Eye (tissue), 1 donor: ENCODE measurements at regions not wholly inside any gene's neighbourhood (a gene's known extent, or its start where the extent isn't known, plus 50 kb on each side); places are given as distances from the start of the nearest gene placed in this dataset.
A peak's percentile ranks its signal among the peaks of the same experiment; 100 is the strongest.

Experiments
- DNase-seq: peaks from one replicate; pipeline ENCODE4 v3.0.0-alpha.2; 2015

DNA sequence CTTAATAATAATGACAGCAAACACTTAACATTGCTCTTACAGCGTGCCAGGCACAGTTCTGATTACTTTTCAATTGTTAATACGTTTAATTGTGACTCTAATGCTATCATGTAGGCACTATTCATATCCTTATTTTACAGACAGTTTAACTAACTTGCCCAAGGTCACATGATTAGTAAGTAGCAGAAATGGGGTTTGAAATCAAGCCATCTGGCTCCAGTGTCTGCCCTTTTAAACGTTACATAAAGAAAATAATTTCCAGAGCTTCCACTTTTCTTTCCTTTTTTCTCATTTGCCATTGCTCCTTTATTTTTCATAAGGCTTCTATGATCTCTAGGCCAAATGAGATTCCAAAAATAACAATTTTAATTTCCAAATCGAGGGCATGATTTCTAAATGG lies 50.6 kb upstream of the IKZF2 start:
- peak; percentile 28 for DNase-seq

DNA sequence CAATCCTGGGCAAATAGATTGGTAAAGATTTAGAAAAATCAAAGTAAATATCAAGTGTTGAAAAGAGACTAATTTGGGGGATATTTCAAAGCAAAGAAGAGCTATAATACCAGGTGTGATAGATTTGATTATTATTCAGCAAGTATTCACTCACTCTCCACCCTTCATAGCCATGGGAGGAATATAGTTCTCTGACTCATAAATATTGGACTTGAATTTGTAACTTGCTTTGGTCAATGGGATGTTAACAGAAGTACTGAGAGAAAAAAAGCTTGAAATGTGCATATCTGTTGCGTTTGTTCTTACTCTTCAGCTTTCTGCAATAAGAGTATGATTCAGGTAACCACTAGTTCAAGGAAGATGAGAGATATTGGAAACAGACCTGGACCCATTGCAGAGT lies 54.5 kb upstream of the IKZF2 start:
- DNase-seq = no peak

DNA sequence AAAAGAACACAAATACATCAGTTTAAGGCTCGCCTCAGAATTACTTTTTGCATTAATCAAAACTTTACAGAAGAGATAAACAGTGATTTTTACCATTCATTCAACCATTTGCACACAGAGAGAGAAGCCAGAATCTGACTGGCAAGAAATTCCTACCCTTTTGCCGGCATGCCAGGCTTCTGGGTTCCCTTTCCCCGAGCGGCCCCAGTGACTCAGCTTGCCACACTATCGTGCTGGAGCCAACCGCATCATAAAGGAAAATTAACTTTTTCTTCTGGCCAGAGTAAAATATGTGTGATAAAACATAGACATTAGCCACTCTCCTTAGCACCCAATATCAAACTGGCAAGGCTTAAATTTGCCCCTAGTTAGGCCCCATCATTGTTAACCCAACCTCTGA lies 61.8 kb upstream of the IKZF2 start:
- no peak for DNase-seq

DNA sequence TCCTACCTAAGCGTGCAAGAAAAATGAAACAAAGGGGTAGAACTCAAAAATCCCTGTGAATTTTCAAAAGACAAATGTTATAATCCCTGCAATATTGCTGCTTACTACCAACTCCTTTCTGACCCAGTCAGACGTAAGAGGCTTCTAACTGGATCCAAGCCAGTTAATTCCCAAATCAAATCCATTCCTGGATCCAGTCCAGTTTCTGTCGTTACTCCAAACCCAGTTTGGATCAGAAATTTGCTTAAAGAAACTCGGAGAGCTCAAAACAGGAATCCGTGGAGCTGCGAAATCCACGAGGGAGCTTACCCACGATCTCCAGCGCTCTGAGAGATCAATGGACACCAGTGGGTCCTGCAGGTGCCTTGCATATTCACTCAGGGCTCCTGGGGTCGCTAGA lies 62.8 kb upstream of the IKZF2 start:
- DNase-seq = no peak

DNA sequence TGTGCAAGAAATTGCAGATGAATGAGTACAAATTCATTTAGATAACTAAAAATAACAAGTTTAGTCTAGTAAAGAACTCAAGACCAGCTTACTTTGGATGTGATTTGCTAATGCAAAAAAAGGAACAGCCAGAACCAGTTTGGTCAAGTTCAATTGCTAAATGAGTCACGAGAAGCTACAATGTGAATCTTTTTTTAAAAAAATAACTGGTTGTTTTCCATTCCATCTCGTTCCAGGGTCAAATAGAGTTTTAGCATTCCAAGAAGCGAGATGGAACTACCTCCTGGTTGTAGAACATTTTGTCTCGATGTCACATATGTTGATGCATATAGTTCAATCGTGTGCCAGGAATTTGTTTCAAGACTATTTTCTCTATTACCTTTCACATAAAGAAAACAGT lies 65.0 kb upstream of the IKZF2 start:
- no peak for DNase-seq

DNA sequence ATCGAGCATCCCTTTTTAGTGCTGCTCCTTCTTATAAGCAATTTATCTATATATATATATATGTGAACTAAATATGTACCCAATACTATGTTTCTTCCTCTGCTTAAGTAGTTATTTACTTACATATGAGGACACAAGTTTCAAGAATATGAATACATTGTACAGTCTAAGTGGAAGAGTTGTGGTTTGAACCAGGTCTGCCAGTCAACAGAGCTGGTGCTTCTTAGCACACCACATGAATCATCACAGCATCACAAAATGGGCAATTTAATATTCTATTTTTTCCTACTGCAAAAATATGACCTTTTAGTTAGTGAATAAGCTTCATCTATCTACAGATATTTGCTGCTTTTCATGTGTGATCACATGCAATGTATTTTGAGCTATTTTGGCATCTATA lies 64.4 kb upstream of the SPAG16 start:
- no peak for DNase-seq

DNA sequence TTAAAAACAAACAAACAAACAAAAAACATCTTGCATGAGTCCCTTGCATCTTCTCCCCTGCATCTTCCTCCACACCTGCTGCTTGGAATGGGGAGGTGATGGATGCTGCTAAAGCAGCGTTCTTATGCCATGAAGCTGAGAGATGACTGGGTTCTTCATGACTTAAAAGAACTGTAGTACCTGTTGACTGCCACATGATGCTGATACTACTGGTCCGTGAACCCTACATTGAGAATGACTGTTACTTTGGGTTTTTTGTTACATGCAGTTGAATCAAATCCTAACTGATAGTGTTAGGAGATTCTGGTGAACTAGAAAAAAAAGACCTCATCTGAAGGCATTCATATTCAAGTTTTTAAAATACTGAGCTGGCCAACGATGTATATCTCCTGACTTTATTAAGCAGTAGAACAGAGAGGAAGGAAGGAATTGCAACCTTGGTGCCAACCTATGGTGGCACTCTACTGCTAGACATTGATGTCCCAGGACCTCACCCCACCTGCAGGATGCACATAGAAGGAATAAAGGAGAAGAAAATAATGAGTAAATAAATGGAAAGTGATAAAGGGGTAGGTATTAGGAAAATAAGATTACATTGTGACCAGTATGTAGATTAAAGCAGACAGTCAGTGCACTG lies 63.2 kb upstream of the SPAG16 start:
- no peak for DNase-seq

DNA sequence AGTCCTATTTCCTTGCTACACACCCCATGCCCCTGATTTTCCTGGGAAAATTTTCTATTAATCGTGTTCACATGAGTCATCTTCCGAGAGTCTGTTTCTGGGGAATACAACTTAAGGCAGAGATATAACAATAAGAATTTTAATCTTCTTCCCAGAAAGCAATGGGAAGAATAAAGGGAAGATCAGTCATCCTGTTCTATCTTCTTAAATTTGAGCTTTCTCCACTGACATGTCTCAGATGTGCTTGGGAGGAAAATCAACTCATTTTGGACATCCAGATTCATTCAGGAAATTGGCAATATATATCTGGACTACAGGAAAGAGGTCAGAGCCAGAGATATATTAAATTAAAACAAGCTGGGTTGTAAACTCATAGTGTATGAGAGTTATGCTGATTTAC lies 62.3 kb upstream of the SPAG16 start:
- no peak for DNase-seq

DNA sequence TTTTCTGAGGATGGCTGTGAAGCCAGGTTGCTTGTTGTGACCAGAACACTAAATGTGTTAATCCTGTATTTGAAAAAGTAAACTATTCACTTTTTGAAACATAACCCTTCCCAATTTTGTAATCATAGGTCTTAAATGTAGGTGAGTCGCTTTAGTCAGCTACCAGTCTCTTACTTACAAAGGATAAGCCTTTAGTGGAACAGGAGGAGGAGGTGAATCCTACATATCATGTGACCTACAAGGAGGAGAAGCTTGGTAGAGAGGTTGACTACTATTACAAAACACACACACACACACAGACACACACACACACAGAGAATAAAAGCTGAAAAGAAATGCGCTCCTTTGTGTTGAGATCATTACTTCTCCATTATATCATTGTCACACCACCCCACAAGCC lies 59.9 kb upstream of the SPAG16 start:
- no peak for DNase-seq

DNA sequence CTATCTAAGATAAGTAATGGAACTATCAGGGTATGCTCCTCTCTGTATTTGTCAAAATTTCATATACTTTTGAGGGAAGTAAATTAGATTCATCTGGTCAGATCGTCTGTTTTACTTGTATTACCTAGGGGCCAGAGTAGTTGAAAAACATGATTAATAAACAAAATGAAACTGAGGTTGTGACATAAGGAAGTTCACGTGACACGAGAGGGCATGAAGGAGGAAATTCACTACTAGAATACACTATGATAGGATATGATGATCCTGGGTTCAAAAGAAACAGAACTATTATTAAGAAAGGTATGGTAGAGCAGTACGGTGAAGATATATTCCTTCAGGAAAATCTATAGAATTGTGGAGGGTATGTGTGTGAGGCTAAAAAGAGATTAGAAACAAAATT lies 58.4 kb upstream of the SPAG16 start:
- no peak for DNase-seq

DNA sequence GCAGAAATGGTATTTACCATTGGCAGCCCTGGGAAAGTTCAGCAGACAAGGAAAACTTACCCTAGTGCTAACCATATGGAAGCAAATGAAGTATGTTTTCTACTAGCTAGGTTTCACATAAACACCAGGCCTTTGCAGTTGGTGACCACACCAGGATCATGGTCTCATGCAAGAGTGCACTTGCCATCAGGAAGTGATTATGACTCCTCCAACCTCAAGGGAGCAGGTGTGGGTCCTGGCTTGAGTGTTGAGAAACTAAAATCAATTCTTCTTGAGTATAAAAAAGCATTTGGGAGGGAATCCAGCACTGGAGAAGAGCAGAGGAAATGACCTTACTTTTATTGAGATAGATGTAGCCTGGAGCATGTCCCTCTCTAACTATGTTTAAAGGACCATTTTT lies 56.8 kb upstream of the SPAG16 start:
- DNase-seq = no peak

DNA sequence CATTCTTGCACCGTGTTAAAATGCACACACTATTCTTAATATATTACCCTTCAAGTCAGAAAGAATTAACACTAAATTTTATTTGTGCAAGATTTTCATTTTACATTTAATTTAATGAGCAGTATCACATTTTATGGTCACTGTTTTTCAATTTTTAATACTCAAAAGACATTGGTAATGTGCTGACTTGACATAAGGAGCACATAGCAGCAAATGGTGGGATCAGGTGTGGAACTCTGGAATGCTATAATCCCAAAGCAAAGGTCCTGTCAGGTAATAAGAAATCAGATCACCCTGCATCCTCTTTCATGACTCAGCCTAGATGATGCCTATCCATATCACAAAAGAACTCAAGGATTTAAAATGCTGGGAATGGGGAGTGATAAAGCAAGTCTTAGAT lies 55.6 kb upstream of the SPAG16 start:
- DNase-seq = no peak

DNA sequence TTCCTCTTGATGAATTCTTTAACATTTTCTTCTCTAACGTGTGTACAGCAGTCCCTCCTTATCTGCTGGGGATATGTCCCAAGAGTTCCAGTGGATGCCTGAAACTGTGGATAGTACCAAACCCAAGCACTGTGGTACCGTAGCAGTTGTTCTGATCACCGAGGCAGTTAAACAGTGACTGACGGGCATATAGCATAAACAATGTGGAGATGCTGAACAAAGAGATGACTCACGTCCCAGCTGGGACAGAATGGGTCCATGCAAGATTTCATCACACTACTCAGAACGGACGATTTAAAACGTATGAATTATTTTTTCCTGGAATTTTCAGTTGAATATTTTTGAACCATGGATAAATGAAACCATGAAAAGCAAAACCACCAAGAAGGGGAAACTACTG lies 54.5 kb upstream of the SPAG16 start:
- DNase-seq = no peak

DNA sequence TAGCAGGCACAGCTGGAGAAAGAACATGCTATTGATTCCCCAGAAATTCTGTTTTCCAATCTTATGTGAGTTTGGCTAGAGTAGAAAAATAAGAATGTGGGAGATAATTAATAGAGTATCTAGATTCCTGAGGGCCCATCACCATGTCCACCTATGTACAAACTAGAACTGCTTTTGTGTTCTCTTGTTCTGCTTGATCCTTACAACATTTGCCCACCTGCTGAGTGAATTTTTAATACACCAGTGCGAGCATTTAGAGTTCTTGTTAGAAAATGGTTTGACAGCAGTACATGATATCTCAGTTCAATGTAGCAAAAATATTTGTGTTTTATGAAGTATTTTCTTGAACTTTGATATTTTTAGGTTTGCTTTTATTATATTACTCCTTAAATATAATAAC lies 52.3 kb upstream of the SPAG16 start:
- DNase-seq = no peak

DNA sequence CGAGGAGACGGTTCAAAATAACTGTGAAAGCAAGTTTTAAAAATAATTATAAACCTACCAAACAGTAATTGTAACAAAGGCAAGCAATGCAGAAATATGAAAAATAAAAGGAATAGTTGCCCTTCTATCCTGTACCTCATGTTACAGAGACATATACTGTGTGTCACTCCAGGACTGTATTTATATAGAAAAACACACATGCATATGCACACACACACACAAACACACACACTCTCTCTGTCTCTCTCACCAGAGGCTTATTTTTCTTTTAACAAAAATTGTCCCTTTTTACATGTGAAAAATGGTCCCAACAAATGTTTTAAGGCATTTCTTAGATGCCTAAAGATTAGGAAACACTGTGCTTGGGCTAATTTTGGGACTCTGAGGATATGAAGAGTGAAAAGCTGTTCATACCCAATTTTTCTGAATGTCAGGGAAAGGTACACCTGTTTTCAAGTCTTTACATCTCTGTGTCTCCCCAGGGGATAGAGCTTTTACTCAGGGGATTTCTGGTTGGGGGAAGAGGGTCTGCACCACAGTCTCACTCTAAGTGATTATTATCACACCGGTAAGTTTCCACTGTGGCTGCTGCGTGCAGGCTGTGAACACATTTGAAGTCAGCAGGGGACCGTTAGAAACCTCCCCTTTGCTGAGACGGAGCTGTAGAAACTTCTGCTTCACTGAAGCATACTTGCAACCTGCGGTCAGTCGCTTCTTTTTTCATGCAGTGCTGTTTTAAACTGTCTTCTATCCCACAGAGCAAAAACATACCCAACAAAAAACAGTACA lies 51.4 kb upstream of the SPAG16 start:
- DNase-seq = peak; percentile 63

DNA sequence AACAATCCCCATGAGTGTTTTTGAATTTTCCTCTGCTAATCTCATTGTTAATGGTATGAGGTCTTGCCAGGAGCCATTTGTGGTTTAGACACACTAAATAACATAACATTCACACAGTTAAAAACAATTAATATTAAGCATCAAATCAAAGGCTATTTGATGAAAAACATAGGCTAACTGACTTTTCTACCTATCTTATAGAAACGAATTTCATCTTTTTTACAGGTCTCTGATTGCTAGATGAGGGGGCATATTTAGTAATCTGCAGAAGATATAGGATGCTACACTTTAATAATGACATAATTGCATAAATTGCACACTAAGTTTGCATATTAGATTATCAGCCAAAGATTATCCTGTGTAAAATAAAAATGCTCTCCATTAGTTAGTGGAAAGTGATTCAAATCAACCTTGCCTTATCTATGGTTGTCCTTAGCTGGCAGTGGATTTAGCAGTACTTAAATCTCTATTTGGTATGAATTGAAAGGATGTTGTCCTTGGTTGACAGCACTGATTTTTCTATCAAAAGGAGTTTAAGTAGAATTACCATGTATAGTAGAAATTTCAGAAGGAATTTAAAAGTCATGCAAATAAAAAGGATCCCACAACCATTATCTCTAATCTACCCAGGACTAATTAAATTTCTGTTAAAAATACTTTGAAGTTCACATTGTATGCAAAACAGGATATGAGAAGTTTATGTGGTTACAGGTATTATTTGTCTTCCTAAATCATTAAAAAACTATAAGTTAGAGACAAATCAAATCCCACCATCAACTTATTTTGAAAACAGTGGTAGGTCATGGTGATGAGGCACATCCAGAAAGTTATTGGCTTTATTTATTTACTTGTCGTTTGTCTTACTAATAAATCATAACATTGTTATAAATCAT lies 50.6 kb upstream of the SPAG16 start:
- DNase-seq = no peak
